ENCODE measurements at regions not wholly inside any gene's neighbourhood (a gene's known extent, or its start where the extent isn't known, plus 50 kb on each side); places are given as distances from the start of the nearest gene placed in this dataset.
"Not testable (repeated sequence)": the region's sequence is repeated elsewhere in the genome, so short reads cannot be mapped to it uniquely, and the experiment has no call there.

- no peak for DNase-seq
Measured at GRCh38 chrX:37904833-37905232, 57.5 kb upstream of the DYNLT3 start.

GRCh38 chrX:37905436-37906147 lies 58.2 kb upstream of the DYNLT3 start:
- peak; percentile 42 for DNase-seq

- no peak for DNase-seq
Measured at GRCh38 chrX:37906357-37906756, 59.0 kb upstream of the DYNLT3 start.

- DNase-seq, result no peak
Measured at GRCh38 chrX:37910186-37910585, 62.8 kb upstream of the DYNLT3 start.

- DNase-seq, result peak; percentile 55
Measured at GRCh38 chrX:37912304-37912703, 64.9 kb upstream of the DYNLT3 start.

GRCh38 chrX:37912777-37913176 lies 65.4 kb upstream of the DYNLT3 start:
- no peak for DNase-seq

- DNase-seq, result no peak
Measured at GRCh38 chrX:37918168-37918567, 70.8 kb upstream of the DYNLT3 start.

- DNase-seq, result no peak
Measured at GRCh38 chrX:37918703-37919102, 71.3 kb upstream of the DYNLT3 start.

GRCh38 chrX:37921758-37922157 lies 74.4 kb upstream of the DYNLT3 start:
- peak; percentile 36 for DNase-seq

- no peak for DNase-seq
Measured at GRCh38 chrX:37922928-37923327, 75.6 kb upstream of the DYNLT3 start.

- DNase-seq, result not testable (repeated sequence)
Measured at GRCh38 chrX:37925761-37926160, 78.4 kb upstream of the DYNLT3 start.

- peak; percentile 6 for DNase-seq
Measured at GRCh38 chrX:37926700-37927099, 79.3 kb upstream of the DYNLT3 start.

- no peak for DNase-seq
Measured at GRCh38 chrX:37942170-37942569, 64.2 kb upstream of the SYTL5 start.

GRCh38 chrX:37943554-37944344 lies 62.6 kb upstream of the SYTL5 start:
- DNase-seq, result no peak

GRCh38 chrX:37946197-37946596 lies 60.2 kb upstream of the SYTL5 start:
- no peak for DNase-seq

GRCh38 chrX:37955273-37955672 lies 51.1 kb upstream of the SYTL5 start:
- DNase-seq, result no peak

GRCh38 chrX:37956223-37956622 lies 50.1 kb upstream of the SYTL5 start:
- DNase-seq, result no peak

All from EL (cell line).